ENCODE measurements at regions not wholly inside any gene's neighbourhood (a gene's known extent, or its start where the extent isn't known, plus 50 kb on each side); places are given as distances from the start of the nearest gene placed in this dataset.

- Histone ChIP-seq H3K4me3 (no peak overlapping the region), H3K9me3 (peaks cover 18% of the 10 kb centered on the region), H3K4me1 (peaks cover 15% of the 10 kb centered on the region; the same call in 2 of the 3 replicates), H3K27ac (peak overlapping the region in 1 of 2 experiments; percentile 13; a peak in 2 of 6 replicates), H3K4me2 (peak overlapping the region; percentile 26; the same call in 1 of the 3 replicates)
- ChIA-PET CTCF (interaction anchor here (0.6 to 1.7 kb wide), 4 partner anchors 18 to 1218 kb away, joined by 3 to 5 read pairs (median 3); no protein-coding TSS in a partner anchor), POLR2A (interaction anchor here (0.8 kb wide), 1 partner anchor 585 kb away, joined by 3 read pairs; no protein-coding TSS in a partner anchor)
- ATAC-seq: peak; percentile 68
- WGBS (ENCODE audit: missing lambda C conversion rate): 35% methylated on average over 4 of the region's 4 CpGs
- TF ChIP-seq CEBPB (IDR thresholded peaks at IDR 0.05) (no peak), E2F6 (IDR thresholded peaks at IDR 0.05; ENCODE audit: borderline replicate concordance, low read depth) (no peak), CBX8 (IDR thresholded peaks at IDR 0.05) (no peak), NR3C1 (IDR thresholded peaks at IDR 0.05) (no peak), REST (IDR thresholded peaks at IDR 0.05) (no peak), EP300 (IDR thresholded peaks at IDR 0.05) (no peak), CHD2 (IDR thresholded peaks at IDR 0.05; ENCODE audit: low read length, partially characterized antibody) (no peak), MAX (IDR thresholded peaks at IDR 0.05) (no peak)
- peak in 1 of 2 experiments; percentile 33 for DNase-seq (ENCODE audit: low read depth in 1 of 2, low spot score in 1 of 2)
- no peak for FAIRE-seq
Observed at GRCh38 chr5:61916621-61917620, 389.1 kb upstream of the KIF2A start.

GRCh38 chr5:61918611-61919010, 387.4 kb upstream of the KIF2A start:
- H3K4me1 ChIP-seq: peaks cover 15% of the 10 kb centered on the region; the same call in 2 of the 3 replicates
- H3K4me2 ChIP-seq: no peak overlapping the region
- FAIRE-seq (no peak), ATAC-seq (no peak), DNase-seq (ENCODE audit: low read depth in 1 of 2, low spot score in 1 of 2) (no peak)
- ChIA-PET CTCF (interaction anchor here (0.7 kb wide), 1 partner anchor 15 kb away, joined by 3 read pairs; no protein-coding TSS in a partner anchor), POLR2A (no interaction called here)
- H3K9me3 ChIP-seq: 0 out of 3 replicates have a peak, but pooled peaks cover 3% of the 10 kb centered on the region
- TF ChIP-seq JUN (IDR thresholded peaks at IDR 0.05) (no peak), CTCF (IDR thresholded peaks at IDR 0.05) (no peak), ELK1 (IDR thresholded peaks at IDR 0.05; ENCODE audit: low read depth, low read length) (no peak), ZNF302 (CRISPR knock-in tag; IDR thresholded peaks at IDR 0.05) (no peak), BHLHE40 (IDR thresholded peaks at IDR 0.05; ENCODE audit: low read depth, low read length) (no peak), CHD4 (IDR thresholded peaks at IDR 0.05; ENCODE audit: borderline replicate concordance) (no peak), HEYL (CRISPR knock-in tag; IDR thresholded peaks at IDR 0.05) (no peak), GATA3 (IDR thresholded peaks at IDR 0.05; ENCODE audit: borderline replicate concordance) (no peak), MAFK (IDR thresholded peaks at IDR 0.05; ENCODE audit: partially characterized antibody) (no peak), ATOH8 (CRISPR knock-in tag; IDR thresholded peaks at IDR 0.05; ENCODE audit: low read depth) (no peak), HOXB5 (CRISPR knock-in tag; IDR thresholded peaks at IDR 0.05) (no peak), POLR2A (IDR thresholded peaks at IDR 0.05; ENCODE audit: low read length) (no peak), SREBF2 (IDR thresholded peaks at IDR 0.05) (no peak), CBX2 (IDR thresholded peaks at IDR 0.05; ENCODE audit: borderline replicate concordance, low read depth) (no peak), ZFP36 (IDR thresholded peaks at IDR 0.05; ENCODE audit: borderline replicate concordance, partially characterized antibody) (no peak), TP53 (CRISPR knock-in tag; IDR thresholded peaks at IDR 0.05) (no peak), TFCP2L1 (CRISPR knock-in tag; IDR thresholded peaks at IDR 0.05) (no peak), E2F6 (IDR thresholded peaks at IDR 0.05; ENCODE audit: borderline replicate concordance, low read depth) (no peak), PHF8 (IDR thresholded peaks at IDR 0.05; ENCODE audit: borderline replicate concordance, low read depth) (no peak)
- WGBS (ENCODE audit: missing lambda C conversion rate): 13% methylated on average over 2 of the region's 2 CpGs
- no peak overlapping the region for H3K4me3 ChIP-seq
- no peak overlapping the region for H3K27ac ChIP-seq
